ENCODE measurements at regions not wholly inside any gene's neighbourhood (a gene's known extent, or its start where the extent isn't known, plus 50 kb on each side); places are given as distances from the start of the nearest gene placed in this dataset.

DNA sequence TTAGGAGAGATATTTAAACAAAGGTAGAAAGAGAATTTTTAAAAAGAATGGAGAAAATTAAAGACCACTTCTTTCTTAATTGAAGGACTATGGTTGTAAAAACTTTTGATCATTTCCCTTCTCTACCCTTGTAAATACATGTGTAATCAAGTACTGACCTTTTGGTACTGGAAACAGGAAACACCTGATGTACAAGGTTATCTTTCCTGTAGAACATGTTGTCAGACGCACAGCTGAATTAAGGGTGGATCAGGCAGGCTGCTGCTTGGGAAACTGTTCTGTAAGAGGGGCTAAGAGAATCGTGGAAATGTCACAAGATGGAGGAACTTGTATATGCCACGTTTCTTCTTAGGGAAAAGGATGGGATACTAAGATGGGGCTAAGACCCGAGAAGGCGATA, 341.6 kb downstream of the ZNF608 start:
- FAIRE-seq (no peak), DNase-seq (ENCODE audit: low spot score in 2 of 2) (no peak)

- no peak for FAIRE-seq
Measured at GRCh38 chr5:124403281-124403680, 343.2 kb downstream of the ZNF608 start.

DNA sequence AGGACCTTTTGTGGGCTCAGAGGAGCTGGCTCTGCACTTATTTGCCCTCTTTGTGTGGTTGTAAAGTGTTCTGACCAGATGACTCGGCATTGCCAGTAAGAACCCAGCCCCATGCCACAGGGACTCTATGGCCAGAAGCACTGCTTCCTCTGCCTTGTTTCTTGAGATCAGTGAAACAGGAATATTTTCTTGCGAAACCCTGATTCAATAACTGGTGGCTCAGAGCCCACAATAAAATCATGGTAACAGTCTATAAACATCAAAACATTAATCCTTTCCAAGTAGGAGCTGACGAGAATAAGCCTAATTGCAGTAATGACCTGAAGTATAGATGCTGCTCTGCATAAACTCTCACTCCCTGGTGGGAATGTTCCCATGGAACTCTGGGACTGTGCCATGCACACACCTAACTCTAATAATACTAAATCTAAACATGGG, 344.3 kb downstream of the ZNF608 start:
- no peak for DNase-seq (ENCODE audit: low spot score in 2 of 2)

More at GRCh38 chr5:124403281-124403680, 343.2 kb downstream of the ZNF608 start:
- DNase-seq (ENCODE audit: low spot score in 2 of 2), result no peak

GRCh38 chr5:124401476-124402143, 344.8 kb downstream of the ZNF608 start:
- FAIRE-seq, result no peak
- DNase-seq (ENCODE audit: low spot score in 2 of 2), result no peak

More for the DNA sequence above, 344.3 kb downstream of the ZNF608 start:
- FAIRE-seq, result no peak

DNA sequence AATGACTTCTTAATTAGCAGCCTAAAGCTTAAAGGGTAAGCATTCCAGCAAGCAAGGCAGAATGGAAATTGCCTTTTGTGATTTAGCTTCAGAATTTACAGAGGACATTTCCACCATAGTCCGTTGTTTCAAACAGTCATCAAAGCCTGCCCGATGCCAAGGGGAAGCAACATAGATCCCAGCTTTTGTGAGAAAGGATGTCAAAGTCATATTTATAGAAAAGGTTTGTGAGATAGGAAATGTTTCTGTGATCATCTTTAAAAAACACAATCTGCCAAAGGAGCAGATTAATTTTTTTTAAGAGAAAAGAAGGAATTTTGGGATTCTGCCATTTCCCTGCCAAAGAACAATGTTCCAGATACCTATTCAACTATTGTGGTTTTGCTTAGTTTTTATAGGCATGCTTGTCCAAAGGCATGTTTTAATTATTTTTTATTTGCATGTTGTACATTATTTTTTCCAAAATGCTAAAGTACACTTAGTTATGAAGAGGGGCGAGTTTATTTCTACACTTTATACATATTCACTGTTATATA, 346.9 kb downstream of the ZNF608 start:
- FAIRE-seq (no peak), DNase-seq (ENCODE audit: low spot score in 2 of 2) (no peak)

DNA sequence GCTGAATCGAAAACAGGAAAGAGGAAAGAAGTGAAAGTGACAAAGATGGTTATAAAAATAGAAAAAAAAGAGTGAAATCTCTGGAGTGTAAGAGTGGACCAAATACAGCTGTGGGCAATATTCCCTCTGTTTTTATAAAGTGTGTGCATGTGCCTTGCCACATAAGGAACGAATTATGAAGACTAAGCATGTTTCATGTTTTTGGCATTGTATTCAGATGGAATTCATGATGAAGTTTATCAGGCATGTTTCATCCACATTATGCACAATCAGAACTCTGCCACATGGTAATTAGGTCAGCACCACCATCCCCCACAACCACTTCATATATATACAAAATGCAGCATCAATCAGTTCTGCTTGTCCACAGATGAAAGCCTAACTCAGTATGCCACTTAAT, 348.0 kb downstream of the ZNF608 start:
- DNase-seq (ENCODE audit: low spot score in 2 of 2) (no peak), FAIRE-seq (no peak)

DNA sequence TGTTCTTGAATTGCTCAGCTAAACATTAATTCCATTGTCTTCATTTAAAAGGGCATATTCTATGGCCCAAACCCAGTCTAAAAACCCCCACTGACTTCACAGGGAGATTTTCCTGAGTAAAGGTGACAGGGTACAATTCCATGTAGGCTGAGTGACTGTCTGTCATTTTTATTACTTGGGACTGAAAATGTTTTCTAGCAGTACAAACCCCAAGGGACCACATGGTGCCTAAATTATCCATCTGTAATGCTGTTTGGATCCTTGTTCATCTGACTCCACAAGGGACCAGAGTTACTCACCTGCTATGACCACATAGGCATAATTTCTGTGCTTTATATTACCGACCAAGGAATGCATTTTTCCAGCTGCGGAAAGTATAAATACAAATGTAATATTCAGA, 349.1 kb downstream of the ZNF608 start:
- DNase-seq (ENCODE audit: low spot score in 2 of 2), result no peak
- FAIRE-seq, result no peak

DNA sequence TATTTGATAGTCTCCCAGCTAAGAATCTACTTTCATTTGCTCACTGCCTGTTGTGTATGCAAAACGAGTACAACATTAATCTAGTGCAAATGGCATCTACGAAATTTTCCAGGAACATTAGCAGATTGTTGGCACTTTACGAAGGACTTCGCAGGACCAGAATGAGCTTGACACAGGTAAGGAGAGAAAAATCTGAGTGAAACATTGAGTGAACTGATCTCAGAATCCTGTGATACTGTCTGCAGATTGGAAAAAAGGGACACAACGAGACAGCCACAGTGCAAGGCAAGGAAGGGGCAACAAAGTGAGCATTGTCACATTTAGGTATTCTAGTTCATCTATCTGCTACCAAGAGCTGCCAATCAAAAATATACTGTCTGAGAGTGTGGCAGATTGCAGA, 350.5 kb downstream of the ZNF608 start:
- no peak for FAIRE-seq

GRCh38 chr5:124395287-124395686, 351.2 kb downstream of the ZNF608 start:
- DNase-seq (ENCODE audit: low spot score in 2 of 2) (no peak), FAIRE-seq (no peak)

More for the DNA sequence above, 350.5 kb downstream of the ZNF608 start:
- no peak for DNase-seq (ENCODE audit: low spot score in 2 of 2)

GRCh38 chr5:124394700-124395245, 351.7 kb downstream of the ZNF608 start:
- no peak for FAIRE-seq
- no peak for DNase-seq (ENCODE audit: low spot score in 2 of 2)

GRCh38 chr5:124393584-124394379, 352.7 kb downstream of the ZNF608 start:
- no peak for DNase-seq (ENCODE audit: low spot score in 2 of 2)
- no peak for FAIRE-seq

DNA sequence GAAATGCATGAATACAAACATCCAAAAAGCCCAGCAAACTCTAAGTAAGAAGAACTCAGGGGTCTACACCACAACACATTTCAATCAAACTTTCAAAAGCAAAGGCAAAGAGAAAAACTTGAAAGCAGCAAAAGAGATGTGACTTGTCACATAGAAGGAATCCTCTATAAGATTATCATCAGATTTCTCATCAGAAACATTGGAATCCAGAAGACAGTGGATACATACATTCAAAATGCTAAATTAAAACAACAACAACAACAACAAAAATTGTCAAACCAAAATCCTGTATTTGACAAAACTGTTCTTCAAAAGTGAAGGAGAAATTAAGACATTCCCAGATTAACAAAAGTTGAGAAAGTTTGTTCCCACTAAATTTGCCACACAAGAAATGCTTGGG, 362.7 kb downstream of the ZNF608 start:
- FAIRE-seq (no peak), DNase-seq (ENCODE audit: low spot score in 2 of 2) (no peak)

- no peak for FAIRE-seq
Measured at GRCh38 chr5:124377386-124377785, 369.1 kb downstream of the ZNF608 start.

GRCh38 chr5:124373883-124374282, 372.6 kb downstream of the ZNF608 start:
- FAIRE-seq (no peak), DNase-seq (ENCODE audit: low spot score in 2 of 2) (no peak)

More at GRCh38 chr5:124377386-124377785, 369.1 kb downstream of the ZNF608 start:
- DNase-seq (ENCODE audit: low spot score in 2 of 2), result no peak

- no peak for FAIRE-seq
- DNase-seq (ENCODE audit: low spot score in 2 of 2), result no peak
Measured at GRCh38 chr5:124372457-124372856, 374.0 kb downstream of the ZNF608 start.

DNA sequence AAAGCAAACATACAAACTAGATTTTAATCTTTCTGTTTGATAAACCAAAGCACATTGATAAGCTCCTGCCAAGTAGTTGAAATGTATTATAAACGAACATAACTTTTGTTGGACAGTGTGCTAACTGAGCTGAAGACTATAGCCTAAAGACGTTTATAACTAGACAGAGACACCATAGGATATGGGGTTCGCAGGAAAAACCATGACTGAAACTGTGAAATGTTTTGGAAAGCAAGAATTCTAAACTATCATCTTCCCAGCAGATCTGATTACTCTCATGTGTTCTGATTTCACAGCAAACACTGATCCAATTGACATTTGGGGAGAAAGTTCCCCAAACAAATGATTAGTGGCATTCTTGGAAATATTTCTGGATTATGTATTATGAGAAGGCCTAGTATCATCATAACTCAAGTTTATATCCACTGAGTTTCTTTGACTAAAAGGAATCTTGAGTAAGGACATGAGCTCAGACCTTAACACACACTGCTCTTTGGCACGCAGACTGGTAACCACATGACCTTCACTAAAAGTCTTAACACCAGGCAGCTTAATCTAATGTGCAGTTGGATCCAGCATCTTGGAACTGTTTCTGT, 375.2 kb downstream of the ZNF608 start:
- FAIRE-seq (no peak), DNase-seq (ENCODE audit: low spot score in 2 of 2) (no peak)

- FAIRE-seq (no peak), DNase-seq (ENCODE audit: low spot score in 2 of 2) (no peak)
Measured at GRCh38 chr5:124370601-124371000, 375.8 kb downstream of the ZNF608 start.

- FAIRE-seq, result no peak
Measured at GRCh38 chr5:124365361-124365801, 381.1 kb downstream of the ZNF608 start.

GRCh38 chr5:124355928-124356327, 390.5 kb downstream of the ZNF608 start:
- no peak for DNase-seq (ENCODE audit: low spot score in 2 of 2)

More at GRCh38 chr5:124365361-124365801, 381.1 kb downstream of the ZNF608 start:
- DNase-seq (ENCODE audit: low spot score in 2 of 2), result no peak

GRCh38 chr5:124353016-124353415, 393.4 kb downstream of the ZNF608 start:
- no peak for DNase-seq (ENCODE audit: low spot score in 2 of 2)
- no peak for FAIRE-seq

More at GRCh38 chr5:124355928-124356327, 390.5 kb downstream of the ZNF608 start:
- no peak for FAIRE-seq

DNA sequence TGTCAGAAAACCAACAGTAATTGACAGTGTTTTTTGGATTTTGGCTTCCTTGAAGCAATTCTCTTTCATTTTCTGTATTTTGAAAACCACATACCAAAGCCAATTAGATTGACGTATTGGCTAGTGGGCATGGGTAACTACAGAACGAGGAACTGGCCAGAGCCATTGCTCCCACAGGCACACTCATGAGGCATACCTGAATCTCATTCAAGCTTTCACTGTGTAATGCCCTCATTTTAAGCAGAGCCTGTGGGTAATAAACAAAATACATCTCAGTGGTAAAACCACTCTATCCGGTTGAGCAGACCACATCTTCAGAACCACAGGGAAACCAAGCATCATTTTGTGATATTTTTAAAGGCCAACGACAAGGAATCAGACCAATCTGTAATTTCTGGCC, 394.1 kb downstream of the ZNF608 start:
- no peak for FAIRE-seq
- no peak for DNase-seq (ENCODE audit: low spot score in 2 of 2)

Measured in frontal cortex (tissue), 3 donors.